ENCODE measurements at regions not wholly inside any gene's neighbourhood (a gene's known extent, or its start where the extent isn't known, plus 50 kb on each side); places are given as distances from the start of the nearest gene placed in this dataset.
"Not testable (repeated sequence)": the region's sequence is repeated elsewhere in the genome, so short reads cannot be mapped to it uniquely, and the experiment has no call there.

DNA sequence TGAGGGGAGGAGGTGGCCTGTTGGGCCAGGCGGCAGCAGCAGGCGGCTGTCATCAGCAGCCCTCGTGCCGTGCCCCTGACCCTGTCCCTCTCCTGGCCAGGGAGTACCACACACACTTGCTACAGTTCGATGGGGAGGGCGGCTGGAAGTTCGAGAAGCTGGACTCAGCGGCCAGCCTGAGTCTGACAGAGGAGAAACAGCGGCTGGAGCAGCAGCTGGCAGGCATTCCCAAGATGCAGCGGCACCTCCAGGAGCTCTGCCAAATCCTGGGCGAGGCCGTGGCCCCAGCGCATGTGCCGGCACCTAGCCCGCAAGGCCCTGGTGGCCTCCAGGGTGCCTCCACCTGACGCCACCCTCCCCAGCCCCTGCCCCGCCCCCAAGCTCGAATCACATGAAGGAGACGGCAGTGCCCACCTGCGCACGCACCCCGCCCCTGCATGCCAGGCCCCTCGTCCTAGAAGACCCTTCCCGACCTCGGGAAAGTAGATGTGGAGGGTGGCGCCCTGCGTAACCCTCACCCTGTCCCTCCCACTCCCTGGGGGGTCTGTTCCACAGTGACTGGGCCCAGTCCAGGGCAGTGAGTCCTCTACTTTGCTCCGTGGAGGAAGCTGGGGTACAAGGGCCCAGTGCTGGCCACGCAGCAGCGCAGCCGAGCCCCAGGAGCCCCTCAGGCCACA, 201.9 kb downstream of the CCT8L2 start:
- H3K27ac Mint-ChIP-seq (ENCODE audit: unreplicated experiment); H3K4me3 Mint-ChIP-seq (ENCODE audit: unreplicated experiment); H3K4me1 Mint-ChIP-seq (ENCODE audit: unreplicated experiment); H3K36me3 Mint-ChIP-seq (ENCODE audit: low read depth, unreplicated experiment); DNase-seq (ENCODE audit: low spot score); H3K27me3 Mint-ChIP-seq (ENCODE audit: unreplicated experiment): not testable (repeated sequence)
- peaks cover 24% of the 10 kb centered on the region for H3K9me3 Mint-ChIP-seq (ENCODE audit: unreplicated experiment)

DNA sequence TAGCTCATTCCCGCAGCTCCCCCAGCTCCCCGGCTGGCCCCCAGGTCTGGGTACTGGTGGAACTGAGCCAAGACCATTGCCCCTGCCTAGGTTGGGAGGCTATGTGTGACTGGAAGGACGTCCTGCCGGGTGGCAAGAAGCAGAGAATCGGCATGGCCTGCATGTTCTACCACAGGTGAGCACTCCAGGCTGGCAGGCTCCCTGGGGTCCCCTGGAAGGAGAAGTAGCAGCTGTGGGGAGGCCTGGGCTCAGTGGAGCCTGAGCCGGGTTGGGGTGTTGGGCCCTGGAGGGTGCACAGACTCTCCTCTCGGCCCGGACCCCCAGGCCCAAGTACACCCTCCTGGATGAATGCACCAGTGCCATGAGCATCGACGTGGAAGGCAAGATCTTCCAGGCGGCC, 202.6 kb downstream of the CCT8L2 start:
- H3K27ac Mint-ChIP-seq (ENCODE audit: unreplicated experiment); H3K36me3 Mint-ChIP-seq (ENCODE audit: low read depth, unreplicated experiment); H3K27me3 Mint-ChIP-seq (ENCODE audit: unreplicated experiment); H3K4me3 Mint-ChIP-seq (ENCODE audit: unreplicated experiment); DNase-seq (ENCODE audit: low spot score); H3K4me1 Mint-ChIP-seq (ENCODE audit: unreplicated experiment): not testable (repeated sequence)
- peaks cover 24% of the 10 kb centered on the region for H3K9me3 Mint-ChIP-seq (ENCODE audit: unreplicated experiment)

GRCh38 chr22:16389256-16389655, 203.4 kb downstream of the CCT8L2 start:
- not testable (repeated sequence) for H3K27me3 Mint-ChIP-seq (ENCODE audit: unreplicated experiment); H3K27ac Mint-ChIP-seq (ENCODE audit: unreplicated experiment); H3K36me3 Mint-ChIP-seq (ENCODE audit: low read depth, unreplicated experiment); H3K4me3 Mint-ChIP-seq (ENCODE audit: unreplicated experiment); H3K4me1 Mint-ChIP-seq (ENCODE audit: unreplicated experiment); DNase-seq (ENCODE audit: low spot score)
- H3K9me3 Mint-ChIP-seq (ENCODE audit: unreplicated experiment): peaks cover 24% of the 10 kb centered on the region

DNA sequence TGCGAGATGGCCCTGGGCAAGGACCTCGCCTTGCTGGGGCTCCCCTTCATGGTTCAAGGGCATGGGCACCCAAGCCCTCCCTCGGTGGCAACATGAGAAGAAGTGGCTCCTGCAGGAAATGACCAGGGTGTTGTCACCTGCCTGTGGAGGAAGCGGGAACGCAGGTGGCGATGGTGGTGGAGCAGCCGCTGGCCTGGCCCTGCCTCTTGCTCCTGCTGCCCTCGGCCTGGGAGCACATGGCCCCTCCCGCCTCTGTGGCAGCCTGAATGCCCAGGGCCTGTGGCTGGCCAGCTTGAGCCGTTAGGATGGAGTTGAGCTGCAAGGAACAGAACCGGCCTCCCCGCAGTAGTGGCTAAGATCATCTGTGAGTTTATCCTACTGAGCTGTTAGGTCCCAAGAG, 204.0 kb downstream of the CCT8L2 start:
- H3K9me3 Mint-ChIP-seq (ENCODE audit: unreplicated experiment): peaks cover 21% of the 10 kb centered on the region
- not testable (repeated sequence) for H3K27me3 Mint-ChIP-seq (ENCODE audit: unreplicated experiment); DNase-seq (ENCODE audit: low spot score); H3K4me1 Mint-ChIP-seq (ENCODE audit: unreplicated experiment); H3K36me3 Mint-ChIP-seq (ENCODE audit: low read depth, unreplicated experiment); H3K4me3 Mint-ChIP-seq (ENCODE audit: unreplicated experiment); H3K27ac Mint-ChIP-seq (ENCODE audit: unreplicated experiment)

GRCh38 chr22:16388127-16388526, 204.5 kb downstream of the CCT8L2 start:
- not testable (repeated sequence) for H3K4me1 Mint-ChIP-seq (ENCODE audit: unreplicated experiment)

DNA sequence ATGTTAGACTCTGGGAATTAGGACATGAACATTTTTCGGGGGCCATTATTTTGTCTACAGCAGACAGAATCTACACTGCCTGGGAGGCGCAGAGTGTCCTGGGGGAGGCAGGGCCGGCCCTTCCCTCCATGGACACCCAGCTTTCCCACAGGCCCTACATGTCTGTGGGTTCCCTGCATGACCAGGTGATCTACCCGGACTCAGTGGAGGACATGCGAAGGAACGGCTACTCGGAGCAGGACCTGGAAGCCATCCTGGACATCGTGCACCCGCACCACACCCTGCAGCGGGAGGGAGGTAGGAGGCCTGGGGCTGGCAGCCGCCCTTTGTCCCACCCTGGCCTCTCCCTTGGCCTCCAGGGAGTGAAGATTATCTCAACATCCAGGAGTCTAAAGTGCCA, 205.1 kb downstream of the CCT8L2 start:
- H3K27me3 Mint-ChIP-seq (ENCODE audit: unreplicated experiment); H3K27ac Mint-ChIP-seq (ENCODE audit: unreplicated experiment); DNase-seq (ENCODE audit: low spot score); H3K4me3 Mint-ChIP-seq (ENCODE audit: unreplicated experiment); H3K4me1 Mint-ChIP-seq (ENCODE audit: unreplicated experiment); H3K36me3 Mint-ChIP-seq (ENCODE audit: low read depth, unreplicated experiment): not testable (repeated sequence)
- H3K9me3 Mint-ChIP-seq (ENCODE audit: unreplicated experiment): peaks cover 14% of the 10 kb centered on the region

More at GRCh38 chr22:16388127-16388526, 204.5 kb downstream of the CCT8L2 start:
- DNase-seq (ENCODE audit: low spot score); H3K36me3 Mint-ChIP-seq (ENCODE audit: low read depth, unreplicated experiment); H3K4me3 Mint-ChIP-seq (ENCODE audit: unreplicated experiment); H3K27ac Mint-ChIP-seq (ENCODE audit: unreplicated experiment); H3K27me3 Mint-ChIP-seq (ENCODE audit: unreplicated experiment): not testable (repeated sequence)
- H3K9me3 Mint-ChIP-seq (ENCODE audit: unreplicated experiment): peaks cover 16% of the 10 kb centered on the region

DNA sequence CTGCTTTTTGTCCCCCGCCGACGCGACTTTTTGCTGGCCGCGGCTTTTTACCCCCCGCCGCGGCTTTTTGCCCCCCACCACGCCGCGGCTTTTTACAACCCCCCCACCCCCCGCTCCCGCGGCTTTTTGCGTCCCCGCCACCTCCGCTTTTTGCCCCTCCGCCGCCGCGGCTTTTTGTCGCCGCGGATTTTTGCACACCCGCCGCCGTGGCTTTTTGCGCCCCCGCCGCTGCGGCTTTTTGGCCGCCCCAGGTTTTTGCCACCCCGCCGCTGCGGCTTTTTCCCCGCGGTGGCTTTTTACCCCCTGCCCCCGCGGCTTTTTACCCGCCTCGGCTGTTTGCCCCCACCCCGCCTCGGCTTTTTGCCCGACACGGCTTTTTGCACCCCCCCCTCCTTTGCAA, 205.5 kb downstream of the CCT8L2 start:
- Mint-ChIP-seq H3K36me3 (ENCODE audit: low read depth, unreplicated experiment) (no peaks in the 10 kb centered on the region), H3K4me3 (ENCODE audit: unreplicated experiment) (no peak overlapping the region), H3K4me1 (ENCODE audit: unreplicated experiment) (no peaks in the 10 kb centered on the region), H3K27ac (ENCODE audit: unreplicated experiment) (no peak overlapping the region), H3K27me3 (ENCODE audit: unreplicated experiment) (peaks cover 9% of the 10 kb centered on the region), H3K9me3 (ENCODE audit: unreplicated experiment) (peaks cover 10% of the 10 kb centered on the region)
- DNase-seq (ENCODE audit: low spot score): no peak
- TF ChIP-seq CTCF (IDR thresholded peaks at IDR 0.05; ENCODE audit: unreplicated experiment): no peak

DNA sequence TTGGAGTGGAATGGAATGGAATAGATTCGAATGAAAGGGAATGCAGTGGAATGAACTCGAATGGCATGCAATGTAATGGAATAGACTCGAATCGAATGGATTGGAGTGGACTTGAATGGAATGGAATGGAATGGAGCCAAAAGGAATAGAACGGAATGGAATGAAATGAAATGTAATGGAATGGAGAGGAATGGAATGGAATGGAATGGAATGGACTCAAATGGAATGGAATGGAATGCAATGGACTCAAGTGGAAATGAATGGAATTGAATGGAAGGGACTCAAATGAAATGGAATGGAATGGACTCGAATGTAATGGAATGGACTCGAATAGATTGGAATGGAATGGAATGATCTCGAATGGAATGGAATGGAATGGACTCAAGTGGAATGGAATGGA, 231.3 kb downstream of the CCT8L2 start:
- H3K4me3 Mint-ChIP-seq (ENCODE audit: unreplicated experiment); H3K36me3 Mint-ChIP-seq (ENCODE audit: low read depth, unreplicated experiment); DNase-seq (ENCODE audit: low spot score); H3K27ac Mint-ChIP-seq (ENCODE audit: unreplicated experiment); H3K9me3 Mint-ChIP-seq (ENCODE audit: unreplicated experiment); H3K4me1 Mint-ChIP-seq (ENCODE audit: unreplicated experiment); H3K27me3 Mint-ChIP-seq (ENCODE audit: unreplicated experiment): not testable (repeated sequence)

DNA sequence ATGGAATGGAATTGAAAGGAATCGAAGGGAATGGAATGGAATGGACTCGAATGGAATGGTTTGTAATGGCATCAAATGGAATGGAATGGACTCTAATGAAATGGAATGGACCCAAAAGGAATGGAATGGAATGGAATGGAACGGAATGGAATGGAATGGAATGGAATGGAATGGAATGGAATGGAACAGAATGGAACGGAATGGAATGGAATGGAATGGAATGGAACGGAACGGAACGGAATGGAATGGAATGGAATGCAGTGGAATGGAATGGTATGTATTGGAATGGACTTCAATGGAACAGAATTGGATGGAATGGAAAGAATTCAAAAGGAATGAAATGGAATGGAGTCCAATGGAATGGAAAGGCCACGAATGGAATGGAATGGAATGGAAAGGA, 240.0 kb downstream of the CCT8L2 start:
- not testable (repeated sequence) for H3K36me3 Mint-ChIP-seq (ENCODE audit: low read depth, unreplicated experiment); H3K9me3 Mint-ChIP-seq (ENCODE audit: unreplicated experiment); H3K27ac Mint-ChIP-seq (ENCODE audit: unreplicated experiment); H3K4me1 Mint-ChIP-seq (ENCODE audit: unreplicated experiment); DNase-seq (ENCODE audit: low spot score); H3K4me3 Mint-ChIP-seq (ENCODE audit: unreplicated experiment); H3K27me3 Mint-ChIP-seq (ENCODE audit: unreplicated experiment)

DNA sequence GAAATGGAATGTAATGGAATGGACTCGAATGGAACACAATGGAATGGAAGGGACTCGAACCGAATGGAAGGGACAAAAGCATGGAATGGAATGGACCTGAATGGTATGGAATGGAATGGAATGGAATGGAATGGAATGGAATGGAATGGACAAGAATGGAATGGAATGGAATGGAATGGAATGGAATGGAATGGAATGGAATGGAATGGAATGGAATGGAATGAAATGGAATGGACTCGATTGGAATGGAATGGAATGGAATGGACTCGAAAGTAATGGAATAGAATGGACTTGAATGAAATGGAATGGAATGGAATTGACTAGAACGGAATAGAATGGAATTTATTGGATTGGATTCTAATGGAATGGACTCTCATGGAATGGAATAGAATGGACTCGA, 245.5 kb downstream of the CCT8L2 start:
- not testable (repeated sequence) for DNase-seq (ENCODE audit: low spot score); H3K4me1 Mint-ChIP-seq (ENCODE audit: unreplicated experiment); H3K4me3 Mint-ChIP-seq (ENCODE audit: unreplicated experiment); H3K9me3 Mint-ChIP-seq (ENCODE audit: unreplicated experiment); H3K27me3 Mint-ChIP-seq (ENCODE audit: unreplicated experiment); H3K27ac Mint-ChIP-seq (ENCODE audit: unreplicated experiment); H3K36me3 Mint-ChIP-seq (ENCODE audit: low read depth, unreplicated experiment)

GRCh38 chr22:16315565-16315964, 277.0 kb downstream of the CCT8L2 start:
- not testable (repeated sequence) for H3K36me3 Mint-ChIP-seq (ENCODE audit: low read depth, unreplicated experiment); H3K4me3 Mint-ChIP-seq (ENCODE audit: unreplicated experiment); H3K4me1 Mint-ChIP-seq (ENCODE audit: unreplicated experiment); H3K9me3 Mint-ChIP-seq (ENCODE audit: unreplicated experiment); H3K27ac Mint-ChIP-seq (ENCODE audit: unreplicated experiment); H3K27me3 Mint-ChIP-seq (ENCODE audit: unreplicated experiment); DNase-seq (ENCODE audit: low spot score)

Data from endothelial cell (in vitro differentiated cells).